DND-41 (cell line): ENCODE measurements at regions not wholly inside any gene's neighbourhood (a gene's known extent, or its start where the extent isn't known, plus 50 kb on each side); places are given as distances from the start of the nearest gene placed in this dataset.
"Not testable (repeated sequence)": the region's sequence is repeated elsewhere in the genome, so short reads cannot be mapped to it uniquely, and the experiment has no call there.

Experiments used
- ATAC-seq: fragments of 200-7000 bp; cut with Tn5 transposase; 3 replicates; pipeline ENCODE4 v1.9.1; 2021; ENCODE audit warnings: low read depth; ENCODE audit not compliant: insufficient read depth
- DNase-seq: peaks from one replicate; pipeline ENCODE4 v3.0.0-alpha.2; 2020
- H2AFZ ChIP-seq: 2 replicates; pipeline ENCODE4 v1.6.0; 2012; ENCODE audit warnings: low read depth, low read length
- H3K27ac ChIP-seq: 2 replicates; pipeline ENCODE4 v1.5.1; 2012; ENCODE audit warnings: low read length, inconsistent platforms
- H3K27me3 ChIP-seq: fragments of 200-600 bp; sonication (generic); 2 replicates; pipeline ENCODE4 v1.6.0; 2012; ENCODE audit warnings: low read length, mild to moderate bottlenecking, inconsistent platforms; ENCODE audit not compliant: insufficient read depth, poor library complexity
- H3K36me3 ChIP-seq: 2 replicates; pipeline ENCODE4 v1.5.1; 2012; ENCODE audit warnings: low read length, inconsistent platforms; ENCODE audit not compliant: insufficient read depth
- H3K4me1 ChIP-seq: 2 replicates; pipeline ENCODE4 v1.5.1; 2012; ENCODE audit warnings: mild to moderate bottlenecking, low read length; ENCODE audit not compliant: insufficient read depth
- H3K4me2 ChIP-seq: 2 replicates; pipeline ENCODE4 v1.6.0; 2012; ENCODE audit warnings: mild to moderate bottlenecking, moderate library complexity, low read length, inconsistent platforms; ENCODE audit not compliant: insufficient read depth
- H3K4me3 ChIP-seq, 2 experiments: fragments of 200-600 bp in 1 of 2; shearing (Covaris generic) in 1 of 2; 2 replicates each; pipeline ENCODE4 v1.5.1; 2012 to 2016; ENCODE audit warnings: inconsistent platforms in 2 of 2, low read length in 2 of 2, mild to moderate bottlenecking in 2 of 2, low read depth in 1 of 2, moderate library complexity in 1 of 2
- H3K79me2 ChIP-seq: 2 replicates; pipeline ENCODE4 v1.6.0; 2012; ENCODE audit warnings: low read length, inconsistent platforms; ENCODE audit not compliant: insufficient read depth
- H3K9ac ChIP-seq: 2 replicates; pipeline ENCODE4 v1.6.0; 2012; ENCODE audit warnings: low read depth, mild to moderate bottlenecking, inconsistent platforms, low read length, moderate library complexity
- H3K9me3 ChIP-seq: 2 replicates; pipeline ENCODE4 v1.5.1; 2012; ENCODE audit warnings: low read length, moderate library complexity, mild to moderate bottlenecking, inconsistent platforms; ENCODE audit not compliant: insufficient read depth, severe bottlenecking
- H4K20me1 ChIP-seq: 2 replicates; pipeline ENCODE4 v1.6.0; 2012; ENCODE audit warnings: low read length; ENCODE audit not compliant: insufficient read depth
- CTCF ChIP-seq: IDR thresholded peaks from 2 replicates; pipeline ENCODE4 v1.5.1; 2012; ENCODE audit warnings: borderline replicate concordance, low read length, moderate library complexity, mild to moderate bottlenecking; ENCODE audit not compliant: poor library complexity, severe bottlenecking; ENCODE audit errors: extremely low read depth
- EZH2 ChIP-seq: IDR thresholded peaks from 3 replicates; pipeline ENCODE4 v1.6.1; 2012; ENCODE audit warnings: borderline replicate concordance, low read depth, mild to moderate bottlenecking, moderate library complexity, low read length, inconsistent platforms; ENCODE audit not compliant: severe bottlenecking

- H3K27me3 ChIP-seq = no peaks in the 10 kb centered on the region
- DNase-seq (no peak), ATAC-seq (no peak)
- no peak overlapping the region for H3K4me2 ChIP-seq
- H3K9me3 ChIP-seq = no peaks in the 10 kb centered on the region
- H3K79me2 ChIP-seq = no peaks in the 10 kb centered on the region
- H3K4me3 ChIP-seq = no peak overlapping the region
- H3K36me3 ChIP-seq = no peaks in the 10 kb centered on the region
- no peak overlapping the region for H3K9ac ChIP-seq
- TF ChIP-seq CTCF (no peak), EZH2 (no peak)
- H4K20me1 ChIP-seq = no peaks in the 10 kb centered on the region
- H2AFZ ChIP-seq = no peak overlapping the region
- H3K4me1 ChIP-seq = no peaks in the 10 kb centered on the region
- H3K27ac ChIP-seq = no peak overlapping the region
These were observed 128.9 kb upstream of the ZNF184 start for GRCh38 chr6:27601668-27602254.

GRCh38 chr6:27599859-27600532 lies 127.1 kb upstream of the ZNF184 start:
- Histone ChIP-seq H3K27me3 (no peaks in the 10 kb centered on the region), H3K4me2 (no peak overlapping the region), H3K9ac (no peak overlapping the region), H3K9me3 (no peaks in the 10 kb centered on the region), H3K36me3 (no peaks in the 10 kb centered on the region), H2AFZ (no peak overlapping the region), H3K27ac (no peak overlapping the region), H3K4me3 (no peak overlapping the region), H3K4me1 (no peaks in the 10 kb centered on the region), H3K79me2 (no peaks in the 10 kb centered on the region), H4K20me1 (no peaks in the 10 kb centered on the region)
- ATAC-seq = no peak
- TF ChIP-seq CTCF (no peak), EZH2 (no peak)
- DNase-seq = no peak

GRCh38 chr6:27597031-27597567 lies 124.2 kb upstream of the ZNF184 start:
- H3K9ac ChIP-seq, H3K4me3 ChIP-seq: not testable (repeated sequence)

GRCh38 chr6:27593861-27594260 lies 121.0 kb upstream of the ZNF184 start:
- no peaks in the 10 kb centered on the region for H3K36me3 ChIP-seq
- no peak overlapping the region for H3K9ac ChIP-seq
- no peak overlapping the region for H3K27ac ChIP-seq
- H3K4me2 ChIP-seq = no peak overlapping the region
- no peaks in the 10 kb centered on the region for H3K9me3 ChIP-seq
- TF ChIP-seq CTCF (no peak), EZH2 (no peak)
- no peaks in the 10 kb centered on the region for H4K20me1 ChIP-seq
- H3K4me1 ChIP-seq = no peaks in the 10 kb centered on the region
- peaks cover 16% of the 10 kb centered on the region for H3K27me3 ChIP-seq
- no peak for DNase-seq
- no peak overlapping the region for H3K4me3 ChIP-seq
- H3K79me2 ChIP-seq = no peaks in the 10 kb centered on the region
- no peak for ATAC-seq
- no peak overlapping the region for H2AFZ ChIP-seq

More at GRCh38 chr6:27597031-27597567, 124.2 kb upstream of the ZNF184 start:
- not testable (repeated sequence) for H4K20me1 ChIP-seq, H3K36me3 ChIP-seq, H3K27ac ChIP-seq, H3K4me1 ChIP-seq, H3K4me2 ChIP-seq, H2AFZ ChIP-seq, DNase-seq, H3K9me3 ChIP-seq, ATAC-seq, H3K79me2 ChIP-seq
- H3K27me3 ChIP-seq = peaks cover 13% of the 10 kb centered on the region
